Muscle of arm (tissue), 1 donor: ENCODE measurements at regions not wholly inside any gene's neighbourhood (a gene's known extent, or its start where the extent isn't known, plus 50 kb on each side); places are given as distances from the start of the nearest gene placed in this dataset.
A peak's percentile ranks its signal among the peaks of the same experiment; 100 is the strongest.
"Not testable (repeated sequence)": the region's sequence is repeated elsewhere in the genome, so short reads cannot be mapped to it uniquely, and the experiment has no call there.

Source experiments
- DNase-seq: peaks from one replicate; pipeline ENCODE4 v3.0.0-alpha.2; 2013

DNA sequence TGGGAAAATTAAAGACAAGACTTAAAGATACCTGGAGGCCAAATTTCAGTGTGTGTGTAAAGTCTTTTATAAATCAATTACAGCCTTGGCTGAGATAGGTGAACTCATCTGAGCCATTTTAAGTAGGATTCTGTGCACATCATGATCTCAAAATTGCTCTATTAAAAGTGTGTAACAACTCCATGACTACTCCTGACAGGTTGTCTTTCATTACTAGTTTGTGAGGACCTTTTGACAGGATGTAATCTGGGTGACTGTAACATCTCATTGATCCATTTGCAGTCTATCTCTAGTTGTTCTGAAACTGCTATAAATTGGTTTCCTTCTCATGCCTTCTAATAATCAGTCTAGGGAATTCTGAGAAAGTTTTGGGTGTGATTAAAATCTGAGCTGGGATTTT lies 753.3 kb downstream of the SLITRK5 start:
- no peak for DNase-seq

GRCh38 chr13:88426661-88427060 lies 755.5 kb downstream of the SLITRK5 start:
- DNase-seq: no peak

DNA sequence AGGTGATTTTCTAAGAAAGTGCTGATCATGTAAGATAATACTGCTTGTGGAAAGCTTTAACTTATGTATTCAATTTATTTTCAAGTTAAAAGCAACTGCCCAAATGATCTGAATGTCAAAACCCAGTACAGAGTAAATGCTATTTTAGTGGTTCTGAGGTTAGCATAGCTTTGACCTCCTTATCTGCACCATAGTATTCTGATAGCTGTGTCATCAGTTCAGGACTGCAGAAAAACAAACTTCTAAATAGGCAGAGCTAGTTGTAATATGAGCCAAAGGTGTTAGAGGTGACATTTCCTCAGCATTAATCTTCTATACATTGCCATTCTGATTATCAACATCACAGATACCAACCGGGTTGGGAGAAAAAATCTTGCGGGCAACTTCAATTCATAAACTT lies 758.7 kb downstream of the SLITRK5 start:
- no peak for DNase-seq

GRCh38 chr13:88434953-88435352 lies 763.8 kb downstream of the SLITRK5 start:
- no peak for DNase-seq

GRCh38 chr13:88436974-88437373 lies 765.8 kb downstream of the SLITRK5 start:
- no peak for DNase-seq

GRCh38 chr13:88450515-88450914 lies 779.3 kb downstream of the SLITRK5 start:
- DNase-seq: no peak

- DNase-seq: no peak
These were observed 785.0 kb downstream of the SLITRK5 start for GRCh38 chr13:88456151-88456550.

- DNase-seq: no peak
These were observed 788.2 kb downstream of the SLITRK5 start for GRCh38 chr13:88459331-88459730.

GRCh38 chr13:88461272-88462009 lies 790.3 kb downstream of the SLITRK5 start:
- DNase-seq: no peak

GRCh38 chr13:88464851-88465250 lies 793.7 kb downstream of the SLITRK5 start:
- DNase-seq: no peak

- DNase-seq: no peak
These were observed 801.1 kb downstream of the SLITRK5 start for GRCh38 chr13:88472316-88472715.

- no peak for DNase-seq
These were observed 812.0 kb downstream of the SLITRK5 start for GRCh38 chr13:88483202-88483601.

DNA sequence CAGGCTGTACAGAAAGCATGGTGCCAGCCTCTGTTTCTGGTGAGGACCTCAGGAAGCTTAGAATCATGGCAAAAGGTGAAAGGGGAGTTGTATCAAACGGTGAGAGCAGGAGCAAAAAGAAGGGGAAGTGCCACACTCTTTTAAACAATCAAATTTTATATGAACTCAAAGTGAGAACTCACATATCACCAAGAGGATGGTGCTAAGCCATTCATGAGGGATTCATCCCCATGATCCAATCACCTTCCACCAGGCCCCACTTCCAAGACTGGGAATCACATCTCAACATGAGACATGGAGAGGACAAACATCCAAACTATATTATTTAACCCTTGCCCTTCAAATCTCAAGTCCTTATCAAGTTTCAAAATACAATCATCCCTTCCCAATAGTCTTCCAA lies 836.7 kb downstream of the SLITRK5 start:
- no peak for DNase-seq

DNA sequence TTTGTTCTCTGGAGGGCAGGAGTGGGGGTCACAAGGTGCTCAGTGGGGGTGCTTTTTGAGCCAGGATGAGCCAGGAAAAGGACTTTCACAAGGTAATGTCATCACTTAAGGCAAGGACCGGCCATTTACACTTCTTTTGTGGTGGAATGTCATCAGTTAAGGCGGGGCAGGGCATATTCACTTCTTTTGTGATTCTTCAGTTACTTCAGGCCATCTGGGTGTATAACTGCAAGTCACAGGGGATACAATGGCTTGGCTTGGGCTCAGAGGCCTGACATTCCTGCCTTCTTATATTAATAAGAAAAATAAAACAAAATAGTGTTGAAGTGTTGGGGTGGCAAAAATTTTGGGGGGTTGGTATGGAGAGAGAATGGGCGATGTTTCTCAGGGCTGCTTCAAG lies 841.8 kb downstream of the SLITRK5 start:
- DNase-seq: not testable (repeated sequence)

GRCh38 chr13:88526186-88526852 lies 855.1 kb downstream of the SLITRK5 start:
- peak; percentile 10 for DNase-seq

GRCh38 chr13:88526853-88527215 lies 855.7 kb downstream of the SLITRK5 start:
- DNase-seq: no peak

DNA sequence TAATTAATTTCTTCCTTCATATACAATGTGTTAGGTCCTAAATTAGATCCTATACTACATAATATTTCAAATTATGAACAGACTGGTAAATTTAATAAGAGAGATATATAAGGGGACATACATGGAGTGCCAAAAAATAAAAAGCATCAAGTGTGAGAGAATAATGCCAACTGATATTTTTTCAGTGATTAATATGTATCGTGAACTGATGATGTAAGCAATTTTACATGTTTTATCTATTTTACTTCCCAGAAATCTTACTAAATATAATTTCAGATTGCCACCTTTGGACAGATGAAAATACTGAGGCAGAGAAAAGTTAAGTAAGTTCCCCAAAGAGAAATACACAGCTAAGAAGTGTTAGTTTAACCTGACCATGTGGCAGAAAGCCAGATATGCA lies 870.8 kb downstream of the SLITRK5 start:
- DNase-seq: no peak

DNA sequence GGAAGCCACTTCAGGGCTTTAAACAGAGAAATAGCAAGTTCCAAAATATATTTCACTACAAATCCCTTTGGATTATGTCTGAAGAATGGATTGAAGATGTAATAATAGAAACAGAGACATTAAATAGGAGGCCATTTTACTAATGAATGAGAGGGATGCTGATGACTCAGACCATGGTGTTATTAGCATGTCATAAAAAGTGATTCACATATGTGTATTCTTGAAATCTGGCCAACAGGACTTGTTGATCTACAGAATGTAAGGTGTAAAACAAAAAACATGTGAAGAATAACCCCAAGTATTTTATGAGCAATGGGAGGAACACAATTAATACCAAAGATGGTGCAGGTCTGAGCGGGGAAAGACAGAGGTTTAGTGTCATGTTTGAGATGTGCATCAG lies 873.7 kb downstream of the SLITRK5 start:
- no peak for DNase-seq

GRCh38 chr13:88552966-88553365 lies 881.8 kb downstream of the SLITRK5 start:
- DNase-seq: no peak

DNA sequence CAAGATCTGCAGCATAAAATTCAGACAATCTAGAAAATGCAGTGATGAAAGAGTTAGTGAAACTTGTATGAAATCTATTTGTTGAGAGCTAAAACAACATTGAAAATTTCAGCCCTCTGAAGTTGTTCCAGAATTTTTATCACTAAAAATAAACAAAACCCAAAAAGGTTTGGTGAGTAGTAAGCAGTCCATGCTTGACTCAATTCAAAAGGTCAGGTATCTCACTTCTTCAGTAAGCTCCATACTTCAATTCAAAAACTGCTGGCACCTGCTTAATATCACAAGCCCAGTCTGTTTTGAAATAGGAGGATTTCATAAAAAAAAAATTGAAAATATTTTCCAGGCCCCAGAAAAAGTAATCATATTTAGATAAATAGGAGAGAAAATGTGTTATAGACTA lies 894.4 kb downstream of the SLITRK5 start:
- DNase-seq: no peak

DNA sequence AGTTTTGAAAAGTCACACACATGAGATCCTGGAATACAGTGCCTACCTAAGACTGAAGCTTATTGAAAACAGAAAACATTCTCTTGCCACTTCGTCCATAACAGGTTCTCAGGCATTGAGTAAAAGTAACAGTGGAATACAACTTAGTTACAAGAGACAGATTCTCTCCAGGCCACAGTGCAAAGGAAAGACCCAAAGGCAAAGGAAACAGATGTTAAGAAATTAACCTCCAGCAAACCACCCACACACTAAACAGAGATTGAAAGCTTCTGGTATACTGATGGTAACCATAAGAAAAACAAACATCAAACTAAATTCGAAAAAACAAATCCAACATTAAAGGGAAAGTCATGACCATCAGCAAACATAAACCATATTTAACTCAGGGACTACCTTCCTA lies 914.7 kb downstream of the SLITRK5 start:
- DNase-seq: no peak

DNA sequence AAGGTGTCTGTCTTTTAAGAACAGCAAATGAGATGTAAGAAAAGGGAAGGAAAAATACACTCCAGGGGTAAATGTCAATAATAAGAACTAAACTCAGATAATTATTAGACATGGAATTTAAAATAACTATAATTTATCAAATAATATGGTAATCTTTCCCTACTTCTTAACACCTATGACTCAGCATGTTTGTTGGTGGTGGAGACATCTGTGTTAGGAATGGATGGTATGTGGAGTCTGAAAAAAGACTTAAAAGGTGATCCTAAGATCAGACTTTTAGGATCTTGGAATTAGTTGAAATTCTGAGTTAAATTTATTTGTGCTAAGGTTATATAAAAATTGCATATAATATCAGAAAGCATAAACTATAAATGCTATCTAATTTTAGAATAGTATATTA lies 915.1 kb downstream of the SLITRK5 start:
- no peak for DNase-seq

- DNase-seq: no peak
These were observed 919.4 kb downstream of the SLITRK5 start for GRCh38 chr13:88590574-88590973.

DNA sequence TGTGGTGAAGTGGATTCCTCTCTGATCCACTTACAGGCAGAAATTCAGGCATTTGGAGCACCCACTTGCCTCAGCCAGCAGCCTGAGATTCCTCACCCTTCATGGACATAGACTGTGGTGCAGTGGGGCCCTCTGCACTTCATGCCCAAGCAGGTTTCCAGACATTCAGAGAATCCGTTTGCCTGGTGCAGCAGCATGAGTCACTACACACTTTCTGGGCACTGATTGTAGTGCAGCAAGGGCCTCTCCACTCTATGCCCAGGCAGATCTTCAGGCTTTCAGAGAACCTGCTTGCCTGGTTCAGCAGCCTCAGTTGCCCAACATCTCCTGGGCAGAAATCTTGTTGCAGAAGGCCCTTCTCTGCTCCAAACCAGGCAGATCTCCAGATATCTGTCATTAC lies 920.9 kb downstream of the SLITRK5 start:
- no peak for DNase-seq
